ENCODE measurements at regions not wholly inside any gene's neighbourhood (a gene's known extent, or its start where the extent isn't known, plus 50 kb on each side); places are given as distances from the start of the nearest gene placed in this dataset.

- TF ChIP-seq CTCF (IDR thresholded peaks at IDR 0.05; ENCODE audit: borderline replicate concordance, control extremely low read depth, extremely low read depth, insufficient read depth, missing control alignments), result no peak
- no peak for DNase-seq (ENCODE audit: low spot score)
- in situ Hi-C loops (cut with MboI; ENCODE audit: low sequenced_read_pairs, unreplicated experiment), result loop anchor here (25.0 kb wide), 3 partner anchors 167 to 1117 kb away; partner anchors contain the start of gene ALG10B
Measured at GRCh38 chr12:38144601-38145436, 171.8 kb upstream of the ALG10B start.

- in situ Hi-C loops (cut with MboI; ENCODE audit: low sequenced_read_pairs, unreplicated experiment), result loop anchor here (25.0 kb wide), 3 partner anchors 163 to 1113 kb away; partner anchors contain the start of gene ALG10B
- no peak for TF ChIP-seq CTCF (IDR thresholded peaks at IDR 0.05; ENCODE audit: borderline replicate concordance, control extremely low read depth, extremely low read depth, insufficient read depth, missing control alignments)
- no peak for DNase-seq (ENCODE audit: low spot score)
Measured at GRCh38 chr12:38149395-38150073, 167.0 kb upstream of the ALG10B start.

GRCh38 chr12:38151991-38152700 lies 164.4 kb upstream of the ALG10B start:
- in situ Hi-C loops (cut with MboI; ENCODE audit: low sequenced_read_pairs, unreplicated experiment), result no loop called here
- DNase-seq (ENCODE audit: low spot score), result peak; percentile 7
- no peak for TF ChIP-seq CTCF (IDR thresholded peaks at IDR 0.05; ENCODE audit: borderline replicate concordance, control extremely low read depth, extremely low read depth, insufficient read depth, missing control alignments)

GRCh38 chr12:38152816-38153736 lies 163.5 kb upstream of the ALG10B start:
- no peak for TF ChIP-seq CTCF (IDR thresholded peaks at IDR 0.05; ENCODE audit: borderline replicate concordance, control extremely low read depth, extremely low read depth, insufficient read depth, missing control alignments)
- peak; percentile 16 for DNase-seq (ENCODE audit: low spot score)
- in situ Hi-C loops (cut with MboI; ENCODE audit: low sequenced_read_pairs, unreplicated experiment), result no loop called here

GRCh38 chr12:38153737-38154061 lies 162.9 kb upstream of the ALG10B start:
- in situ Hi-C loops (cut with MboI; ENCODE audit: low sequenced_read_pairs, unreplicated experiment), result no loop called here
- peak; percentile 20 for DNase-seq (ENCODE audit: low spot score)
- no peak for TF ChIP-seq CTCF (IDR thresholded peaks at IDR 0.05; ENCODE audit: borderline replicate concordance, control extremely low read depth, extremely low read depth, insufficient read depth, missing control alignments)

Measured in GM13976 (cell line).